ENCODE measurements at regions not wholly inside any gene's neighbourhood (a gene's known extent, or its start where the extent isn't known, plus 50 kb on each side); places are given as distances from the start of the nearest gene placed in this dataset.
A peak's percentile ranks its signal among the peaks of the same experiment; 100 is the strongest.
"Not testable (repeated sequence)": the region's sequence is repeated elsewhere in the genome, so short reads cannot be mapped to it uniquely, and the experiment has no call there.

GRCh38 chr1:8144323-8144722 lies 118.2 kb upstream of the ERRFI1 start:
- no peak for DNase-seq (ENCODE audit: low spot score)

GRCh38 chr1:8142955-8143629 lies 117.0 kb upstream of the ERRFI1 start:
- DNase-seq (ENCODE audit: low spot score): no peak

GRCh38 chr1:8139941-8140340 lies 113.8 kb upstream of the ERRFI1 start:
- no peak for DNase-seq (ENCODE audit: low spot score)

- no peak for DNase-seq (ENCODE audit: low spot score)
Measured at GRCh38 chr1:8139383-8139782, 113.3 kb upstream of the ERRFI1 start.

GRCh38 chr1:8138673-8139072 lies 112.6 kb upstream of the ERRFI1 start:
- no peak for DNase-seq (ENCODE audit: low spot score)

- peak; percentile 93 for DNase-seq (ENCODE audit: low spot score)
Measured at GRCh38 chr1:8137481-8138244, 111.6 kb upstream of the ERRFI1 start.

GRCh38 chr1:8136766-8137165 lies 110.7 kb upstream of the ERRFI1 start:
- no peak for DNase-seq (ENCODE audit: low spot score)

- DNase-seq (ENCODE audit: low spot score): no peak
Measured at GRCh38 chr1:8135250-8135649, 109.1 kb upstream of the ERRFI1 start.

GRCh38 chr1:8134546-8135235 lies 108.6 kb upstream of the ERRFI1 start:
- DNase-seq (ENCODE audit: low spot score): no peak

GRCh38 chr1:8133657-8134430 lies 107.7 kb upstream of the ERRFI1 start:
- DNase-seq (ENCODE audit: low spot score): peak; percentile 95

GRCh38 chr1:8133190-8133589 lies 107.1 kb upstream of the ERRFI1 start:
- DNase-seq (ENCODE audit: low spot score): peak; percentile 47

- no peak for DNase-seq (ENCODE audit: low spot score)
Measured at GRCh38 chr1:8127171-8127641, 101.1 kb upstream of the ERRFI1 start.

GRCh38 chr1:8122477-8123407 lies 96.6 kb upstream of the ERRFI1 start:
- no peak for DNase-seq (ENCODE audit: low spot score)

- DNase-seq (ENCODE audit: low spot score): no peak
Measured at GRCh38 chr1:8122160-8122476, 96.0 kb upstream of the ERRFI1 start.

- DNase-seq (ENCODE audit: low spot score): peak; percentile 83
Measured at GRCh38 chr1:8121261-8122159, 95.4 kb upstream of the ERRFI1 start.

- peak; percentile 75 for DNase-seq (ENCODE audit: low spot score)
Measured at GRCh38 chr1:8120693-8121260, 94.7 kb upstream of the ERRFI1 start.

GRCh38 chr1:8118736-8119135 lies 92.6 kb upstream of the ERRFI1 start:
- DNase-seq (ENCODE audit: low spot score): not testable (repeated sequence)

- DNase-seq (ENCODE audit: low spot score): peak; percentile 69
Measured at GRCh38 chr1:8118031-8118451, 91.9 kb upstream of the ERRFI1 start.

- peak; percentile 77 for DNase-seq (ENCODE audit: low spot score)
Measured at GRCh38 chr1:8116894-8117264, 90.8 kb upstream of the ERRFI1 start.

GRCh38 chr1:8115769-8116167 lies 89.7 kb upstream of the ERRFI1 start:
- peak; percentile 67 for DNase-seq (ENCODE audit: low spot score)

Data from cerebellar cortex (tissue), 1 donor.